ENCODE measurements at regions not wholly inside any gene's neighbourhood (a gene's known extent, or its start where the extent isn't known, plus 50 kb on each side); places are given as distances from the start of the nearest gene placed in this dataset.
A peak's percentile ranks its signal among the peaks of the same experiment; 100 is the strongest.

- BruUV-seq (replicated peaks): no TSS peak
- dilution Hi-C loops (cut with MboI; ENCODE audit: extremely low pct_ligation_motif_present, low sequenced_read_pairs) (no loop called here), intact Hi-C loops (cut with micrococcal nuclease) (no loop called here)
- Histone ChIP-seq H3K9me1 (replicated peaks; ENCODE audit: control insufficient read depth, extremely low read depth, insufficient read depth, low read length) (no peaks in the 10 kb centered on the region), H3K36me3 (ENCODE audit: control insufficient read depth in 2 of 2, extremely low read depth in 1 of 2, insufficient read depth in 2 of 2, low read length in 2 of 2) (no peaks in the 10 kb centered on the region), H3K4me1 (ENCODE audit: control insufficient read depth, extremely low read depth, insufficient read depth, low read length) (no peaks in the 10 kb centered on the region), H3K27me3 (ENCODE audit: control insufficient read depth in 2 of 2, insufficient read depth in 2 of 2, low read length in 2 of 2) (no peaks in the 10 kb centered on the region), H3K9me3 (replicated peaks; ENCODE audit: control insufficient read depth, insufficient read depth, low read length) (no peaks in the 10 kb centered on the region), H3K27ac (ENCODE audit: insufficient read depth, low read depth, low read length) (no peak overlapping the region), H3K9ac (replicated peaks; ENCODE audit: extremely low read depth, insufficient read depth, low read length) (no peak overlapping the region), H3K79me2 (ENCODE audit: control insufficient read depth, insufficient read depth, low read length) (no peaks in the 10 kb centered on the region), H4K20me1 (replicated peaks; ENCODE audit: control insufficient read depth, extremely low read depth, insufficient read depth, low read length) (no peaks in the 10 kb centered on the region), H3K4me3 (replicated peaks in 1 of 3; ENCODE audit: insufficient read depth in 1 of 3, low read depth in 1 of 3, low read length in 3 of 3) (no peak overlapping the region), H2AFZ (ENCODE audit: low read depth, low read length) (no peak overlapping the region), H3K4me2 (ENCODE audit: insufficient read depth, low read length) (no peak overlapping the region)
- no peak for DNase-seq (ENCODE audit: low read depth, low spot score)
- FAIRE-seq: no peak
- TF ChIP-seq POLR2AphosphoS5 (IDR thresholded peaks at IDR 0.05; ENCODE audit: insufficient read depth, low read depth, low read length): no peak
- POLR2A ChIA-PET: no interaction called here
- CTCF ChIA-PET: no interaction called here
Observed at GRCh38 chr2:30372826-30373225, 74.2 kb upstream of the LCLAT1 start.

GRCh38 chr2:30373881-30374302 lies 73.2 kb upstream of the LCLAT1 start:
- no peaks in the 10 kb centered on the region for H4K20me1 ChIP-seq (replicated peaks; ENCODE audit: control insufficient read depth, extremely low read depth, insufficient read depth, low read length)
- no peak for DNase-seq (ENCODE audit: low read depth, low spot score)
- H2AFZ ChIP-seq (ENCODE audit: low read depth, low read length): no peak overlapping the region
- intact Hi-C loops (cut with micrococcal nuclease): no loop called here
- FAIRE-seq: no peak
- H3K36me3 ChIP-seq (ENCODE audit: control insufficient read depth in 2 of 2, extremely low read depth in 1 of 2, insufficient read depth in 2 of 2, low read length in 2 of 2): no peaks in the 10 kb centered on the region
- no peak overlapping the region for H3K27ac ChIP-seq (ENCODE audit: insufficient read depth, low read depth, low read length)
- ChIA-PET CTCF (interaction anchor here (1.3 kb wide), 1 partner anchor 11 kb away, joined by 5 read pairs; no protein-coding TSS in a partner anchor), POLR2A (no interaction called here)
- dilution Hi-C loops (cut with MboI; ENCODE audit: extremely low pct_ligation_motif_present, low sequenced_read_pairs): no loop called here
- H3K27me3 ChIP-seq (ENCODE audit: control insufficient read depth in 2 of 2, insufficient read depth in 2 of 2, low read length in 2 of 2): no peaks in the 10 kb centered on the region
- BruUV-seq (replicated peaks): no TSS peak
- no peak overlapping the region for H3K9ac ChIP-seq (replicated peaks; ENCODE audit: extremely low read depth, insufficient read depth, low read length)
- H3K9me3 ChIP-seq (replicated peaks; ENCODE audit: control insufficient read depth, insufficient read depth, low read length): no peaks in the 10 kb centered on the region
- no peaks in the 10 kb centered on the region for H3K9me1 ChIP-seq (replicated peaks; ENCODE audit: control insufficient read depth, extremely low read depth, insufficient read depth, low read length)
- TF ChIP-seq GATA2 (IDR thresholded peaks at IDR 0.05; ENCODE audit: insufficient read depth, insufficient read length, low read depth, low read length) (no peak), CTCF (IDR thresholded peaks at IDR 0.05; ENCODE audit: extremely low read depth in 1 of 2, insufficient read depth in 1 of 2, low read depth in 1 of 2, low read length in 2 of 2) (no peak), JUN (IDR thresholded peaks at IDR 0.05; ENCODE audit: borderline replicate concordance, insufficient read depth, insufficient read length, low read depth) (peak; percentile 30), FOS (IDR thresholded peaks at IDR 0.05; ENCODE audit: borderline replicate concordance, insufficient read depth, low read length) (peak; percentile 19), MYC (IDR thresholded peaks at IDR 0.05; ENCODE audit: low read depth, low read length) (no peak), POLR2AphosphoS5 (IDR thresholded peaks at IDR 0.05; ENCODE audit: insufficient read depth, low read depth, low read length) (no peak), POLR2A (IDR thresholded peaks at IDR 0.05; ENCODE audit: low read depth, low read length) (no peak), MAX (IDR thresholded peaks at IDR 0.05; ENCODE audit: insufficient read depth, insufficient read length) (no peak), EZH2 (IDR thresholded peaks at IDR 0.05; ENCODE audit: borderline replicate concordance, low read depth, low read length, severe bottlenecking) (no peak)
- H3K4me2 ChIP-seq (ENCODE audit: insufficient read depth, low read length): no peak overlapping the region
- no peak overlapping the region for H3K4me3 ChIP-seq (replicated peaks in 1 of 3; ENCODE audit: insufficient read depth in 1 of 3, low read depth in 1 of 3, low read length in 3 of 3)
- no peaks in the 10 kb centered on the region for H3K4me1 ChIP-seq (ENCODE audit: control insufficient read depth, extremely low read depth, insufficient read depth, low read length)
- H3K79me2 ChIP-seq (ENCODE audit: control insufficient read depth, insufficient read depth, low read length): no peaks in the 10 kb centered on the region

All from endothelial cell of umbilical vein (primary cell).